Fibroblast of the aortic adventitia (primary cell): ENCODE measurements at regions not wholly inside any gene's neighbourhood (a gene's known extent, or its start where the extent isn't known, plus 50 kb on each side); places are given as distances from the start of the nearest gene placed in this dataset.

Experiments used
- DNase-seq: peaks from one replicate; pipeline ENCODE4 v3.0.0-alpha.2; 2010; ENCODE audit warnings: low read depth
- H3K4me3 ChIP-seq: 2 replicates; pipeline ENCODE4 v1.5.1; 2011; ENCODE audit warnings: low read depth, mild to moderate bottlenecking, control low read depth, low read length, moderate library complexity
- CTCF ChIP-seq: IDR thresholded peaks from 2 replicates; pipeline ENCODE4 v1.5.1; 2011; ENCODE audit warnings: mild to moderate bottlenecking, low read length, control low read depth, inconsistent platforms; ENCODE audit not compliant: insufficient read depth

GRCh38 chr11:119832202-119832935 is 103.4 kb upstream of the NECTIN1 start:
- no peak for TF ChIP-seq CTCF
- peak; percentile 7 for DNase-seq
- no peak overlapping the region for H3K4me3 ChIP-seq

GRCh38 chr11:119831011-119831410 is 102.0 kb upstream of the NECTIN1 start:
- DNase-seq = no peak
- no peak for TF ChIP-seq CTCF

GRCh38 chr11:119830400-119830799 is 101.4 kb upstream of the NECTIN1 start:
- DNase-seq = no peak
- TF ChIP-seq CTCF = no peak
- H3K4me3 ChIP-seq = no peak overlapping the region

More at GRCh38 chr11:119831011-119831410, 102.0 kb upstream of the NECTIN1 start:
- no peak overlapping the region for H3K4me3 ChIP-seq

- no peak for TF ChIP-seq CTCF
- DNase-seq = no peak
- H3K4me3 ChIP-seq = no peak overlapping the region
These were observed 100.4 kb upstream of the NECTIN1 start for GRCh38 chr11:119829402-119829801.

- H3K4me3 ChIP-seq = no peak overlapping the region
- no peak for DNase-seq
- TF ChIP-seq CTCF = no peak
These were observed 99.8 kb upstream of the NECTIN1 start for GRCh38 chr11:119828819-119829218.

- no peak overlapping the region for H3K4me3 ChIP-seq
- no peak for TF ChIP-seq CTCF
- no peak for DNase-seq
These were observed 99.0 kb upstream of the NECTIN1 start for GRCh38 chr11:119828006-119828405.

GRCh38 chr11:119827113-119827512 is 98.1 kb upstream of the NECTIN1 start:
- DNase-seq = no peak
- no peak overlapping the region for H3K4me3 ChIP-seq
- no peak for TF ChIP-seq CTCF
